Stimulated activated naive B cell treated with anti-CD40 and anti-IgM and Interleukin-4, amounts not matched to agents 10 μg/mL and 1 μg/mL and 100 μg/mL, for 72 hours (primary cell): ENCODE measurements at regions not wholly inside any gene's neighbourhood (a gene's known extent, or its start where the extent isn't known, plus 50 kb on each side); places are given as distances from the start of the nearest gene placed in this dataset.

ENCODE experiments used
- ATAC-seq, 2 donors: fragments of 150-1000 bp; cut with Tn5 transposase; replicated peaks; 2 replicates each; pipeline ENCODE4 v1.10.0; 2021; ENCODE audit warnings: moderate library complexity in 1 of 2
- DNase-seq: peaks from one replicate; pipeline ENCODE4 v3.0.0; 2021
- H3K27ac Mint-ChIP-seq: one replicate; pipeline ENCODE4 v1.8.0; 2022; ENCODE audit warnings: mild to moderate bottlenecking, mixed read lengths
- H3K27me3 Mint-ChIP-seq, 2 donors: one replicate each; pipeline ENCODE4 v1.8.0; 2022; ENCODE audit warnings: mixed read lengths in 2 of 2
- H3K36me3 Mint-ChIP-seq, 2 donors: one replicate each; pipeline ENCODE4 v1.8.0; 2022; ENCODE audit warnings: mixed read lengths in 2 of 2, mild to moderate bottlenecking in 1 of 2
- H3K4me1 Mint-ChIP-seq, 2 donors: one replicate each; pipeline ENCODE4 v1.8.0; 2022; ENCODE audit warnings: mixed read lengths in 2 of 2, mild to moderate bottlenecking in 1 of 2
- H3K4me3 Mint-ChIP-seq, 2 donors: one replicate each; pipeline ENCODE4 v1.8.0; 2022; ENCODE audit warnings: mild to moderate bottlenecking in 2 of 2, mixed read lengths in 2 of 2, moderate library complexity in 1 of 2
- H3K9me3 Mint-ChIP-seq, 2 donors: one replicate each; pipeline ENCODE4 v1.8.0; 2022; ENCODE audit warnings: mixed read lengths in 2 of 2, mild to moderate bottlenecking in 1 of 2

DNA sequence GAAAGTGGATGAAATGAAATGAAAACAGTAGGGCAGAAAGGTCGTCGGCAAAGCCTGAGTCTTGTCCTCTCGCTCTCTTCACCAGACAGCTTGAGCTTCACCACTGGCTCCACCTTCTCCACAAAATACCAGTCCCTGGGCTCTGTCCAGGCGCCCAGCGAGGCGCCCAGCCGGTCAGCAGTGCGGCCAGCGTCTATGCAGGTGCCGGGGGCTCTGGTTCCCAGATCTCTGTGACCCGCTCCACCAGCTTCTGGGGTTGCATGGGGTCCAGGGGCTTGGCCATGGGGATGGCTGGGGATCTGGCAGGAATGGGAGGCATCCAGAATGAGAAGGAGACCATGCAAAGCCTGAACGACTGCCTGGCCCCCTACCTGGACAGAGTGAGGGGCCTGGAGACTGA lies 600.5 kb upstream of the ZP4 start:
- Mint-ChIP-seq H3K27me3 (no peaks in the 10 kb centered on the region), H3K4me3 (no peak overlapping the region), H3K4me1 (no peaks in the 10 kb centered on the region), H3K36me3 (no peaks in the 10 kb centered on the region), H3K9me3 (no peaks in the 10 kb centered on the region), H3K27ac (no peak overlapping the region)
- DNase-seq (no peak), ATAC-seq (no peak)

DNA sequence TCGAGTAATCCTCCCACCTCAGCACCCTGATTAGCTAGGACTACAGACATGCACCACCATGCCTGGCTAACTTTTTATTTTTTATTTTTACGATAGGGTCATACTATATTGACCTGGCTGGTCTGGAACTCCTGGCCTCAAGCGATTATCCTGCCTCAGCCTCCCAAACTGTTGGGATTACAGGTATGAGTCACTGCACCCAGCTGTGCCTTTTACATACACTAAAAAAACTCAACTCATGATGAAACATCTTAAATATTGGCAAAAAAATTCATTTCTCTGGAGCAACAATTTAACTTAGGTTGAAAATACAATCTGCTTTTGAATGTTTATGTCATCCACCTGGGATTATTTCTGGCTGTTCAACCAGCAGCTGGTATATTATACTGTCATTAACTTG lies 598.3 kb upstream of the ZP4 start:
- H3K4me1 Mint-ChIP-seq: no peaks in the 10 kb centered on the region
- no peak overlapping the region for H3K27ac Mint-ChIP-seq
- no peak overlapping the region for H3K4me3 Mint-ChIP-seq
- DNase-seq: no peak
- ATAC-seq: no peak
- no peaks in the 10 kb centered on the region for H3K27me3 Mint-ChIP-seq
- no peaks in the 10 kb centered on the region for H3K36me3 Mint-ChIP-seq
- H3K9me3 Mint-ChIP-seq: no peaks in the 10 kb centered on the region

DNA sequence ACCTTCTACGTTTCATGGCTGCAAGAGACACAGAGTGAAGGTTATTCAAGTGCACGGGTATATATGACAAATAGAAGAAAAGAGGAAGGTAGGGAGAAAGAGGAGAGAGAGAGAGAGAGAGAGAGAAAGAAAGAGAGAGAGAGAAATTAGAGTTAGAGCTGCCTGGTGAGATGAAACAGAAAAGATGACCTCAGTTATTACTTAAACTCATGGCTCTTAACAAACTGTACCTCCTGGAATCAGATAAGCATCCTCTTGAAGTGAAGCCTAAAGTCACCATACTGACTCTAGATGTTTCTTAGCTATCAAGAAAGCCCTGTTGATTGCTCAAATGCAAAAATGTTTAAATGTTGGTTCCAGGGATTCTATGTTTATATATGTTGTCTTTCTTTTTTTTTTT lies 597.7 kb upstream of the ZP4 start:
- H3K36me3 Mint-ChIP-seq: no peaks in the 10 kb centered on the region
- no peaks in the 10 kb centered on the region for H3K9me3 Mint-ChIP-seq

DNA sequence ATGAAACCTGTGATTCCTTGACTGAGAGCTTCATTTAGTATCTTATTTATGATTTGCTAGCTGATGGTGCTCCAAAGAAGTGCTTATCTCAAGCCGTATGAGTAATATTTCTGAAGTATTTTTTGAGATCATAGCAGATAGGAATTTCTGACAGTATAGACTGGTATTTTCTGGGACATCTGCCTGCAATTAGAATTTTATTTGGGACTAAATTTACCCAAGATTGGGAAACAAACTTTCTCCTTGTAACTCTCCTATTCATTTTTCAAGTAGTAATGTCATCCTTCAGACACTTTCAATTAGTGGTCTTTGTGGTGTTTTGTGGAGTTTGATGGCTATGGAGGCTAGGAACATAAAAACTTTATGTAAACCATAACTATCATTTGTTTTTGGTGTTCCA lies 597.2 kb upstream of the ZP4 start:
- no peaks in the 10 kb centered on the region for H3K4me1 Mint-ChIP-seq
- H3K36me3 Mint-ChIP-seq: no peaks in the 10 kb centered on the region
- no peak overlapping the region for H3K4me3 Mint-ChIP-seq
- no peak overlapping the region for H3K27ac Mint-ChIP-seq
- no peak for ATAC-seq
- no peak for DNase-seq
- H3K27me3 Mint-ChIP-seq: no peaks in the 10 kb centered on the region
- no peaks in the 10 kb centered on the region for H3K9me3 Mint-ChIP-seq

More for the DNA sequence above, 597.7 kb upstream of the ZP4 start:
- no peak for DNase-seq
- H3K27ac Mint-ChIP-seq: no peak overlapping the region
- H3K4me3 Mint-ChIP-seq: no peak overlapping the region
- no peak for ATAC-seq
- H3K4me1 Mint-ChIP-seq: no peaks in the 10 kb centered on the region
- no peaks in the 10 kb centered on the region for H3K27me3 Mint-ChIP-seq

DNA sequence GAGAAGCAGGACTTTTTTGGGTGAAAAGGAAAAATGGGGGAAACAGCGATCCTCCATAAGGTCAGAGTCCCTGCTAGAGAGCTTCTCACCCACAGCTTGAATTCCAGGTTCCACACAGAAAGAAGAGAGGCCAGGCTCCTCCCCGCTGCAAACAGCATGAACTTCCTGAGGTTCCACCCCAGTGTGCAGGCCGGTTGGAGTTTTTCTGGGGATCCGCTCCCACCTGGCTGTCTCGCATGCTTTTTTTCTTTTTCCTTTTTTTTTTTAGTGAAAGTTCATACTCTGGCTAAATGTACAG lies 595.1 kb upstream of the ZP4 start:
- Mint-ChIP-seq H3K9me3 (no peaks in the 10 kb centered on the region), H3K27me3 (no peaks in the 10 kb centered on the region), H3K4me3 (no peak overlapping the region), H3K4me1 (no peaks in the 10 kb centered on the region), H3K27ac (no peak overlapping the region), H3K36me3 (no peaks in the 10 kb centered on the region)
- DNase-seq (no peak), ATAC-seq (peak in 1 of 2 donors; percentile 7)

DNA sequence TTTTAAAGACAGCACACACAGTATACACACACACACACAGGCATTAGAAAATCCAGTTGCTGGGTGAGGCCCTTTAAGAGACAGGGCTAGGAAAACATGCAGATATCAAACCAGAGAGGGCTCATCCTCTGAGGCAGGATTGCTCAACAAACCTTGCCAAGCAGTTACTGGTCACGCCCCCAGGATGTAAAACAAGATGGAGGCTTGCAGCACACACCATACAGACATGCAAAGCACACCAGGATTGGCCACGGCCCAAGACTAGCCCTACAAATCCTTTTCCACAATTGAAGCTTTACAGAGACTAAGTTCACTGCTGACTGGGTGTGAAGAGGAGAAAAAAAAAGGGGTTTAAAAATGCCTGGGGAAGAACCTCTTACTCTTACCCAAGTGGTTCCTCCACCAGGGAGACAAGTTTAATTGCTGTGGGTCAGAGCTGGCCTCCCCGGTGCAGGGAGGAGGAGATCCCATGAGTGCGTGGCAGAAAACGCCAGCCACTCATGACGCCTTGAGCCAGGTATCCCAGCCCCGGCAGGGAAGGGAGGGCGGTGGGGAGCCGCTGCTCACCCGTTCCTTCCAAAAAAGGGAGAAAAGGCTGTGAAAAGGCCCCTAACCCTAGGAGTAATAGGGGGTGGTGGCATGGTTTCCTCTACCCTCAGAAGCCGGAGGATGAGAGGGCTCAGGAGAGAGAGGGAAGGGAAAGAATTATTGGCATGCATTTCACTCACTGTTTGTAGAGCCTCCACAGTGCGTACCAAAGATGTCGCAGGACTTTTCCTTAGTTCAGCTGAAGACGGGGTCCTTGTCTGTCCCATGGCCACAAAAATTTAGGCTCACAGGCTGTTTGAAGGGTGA lies 594.6 kb upstream of the ZP4 start:
- Mint-ChIP-seq H3K4me3 (no peak overlapping the region), H3K9me3 (no peaks in the 10 kb centered on the region), H3K27me3 (no peaks in the 10 kb centered on the region), H3K4me1 (no peaks in the 10 kb centered on the region), H3K36me3 (no peaks in the 10 kb centered on the region), H3K27ac (no peak overlapping the region)
- DNase-seq (no peak), ATAC-seq (no peak)

DNA sequence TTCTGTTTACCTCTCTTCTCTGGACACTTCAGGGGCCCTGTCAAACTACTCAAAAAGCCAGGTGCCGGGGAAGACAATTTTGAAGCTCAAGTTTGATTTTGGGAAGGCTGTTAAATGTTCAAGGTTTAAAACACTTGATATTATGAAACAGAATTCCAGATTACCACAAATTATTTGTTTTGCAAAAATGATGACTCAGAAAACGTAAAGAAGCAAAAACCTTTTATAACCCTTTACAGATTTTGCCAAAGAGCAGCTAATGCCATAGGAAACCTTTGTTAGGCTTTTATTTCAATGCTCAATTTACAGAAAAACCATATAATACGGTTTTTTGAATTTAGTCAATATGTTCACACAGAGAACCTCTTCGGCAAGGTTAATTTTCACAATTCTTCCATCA lies 593.4 kb upstream of the ZP4 start:
- no peaks in the 10 kb centered on the region for H3K27me3 Mint-ChIP-seq
- no peak overlapping the region for H3K27ac Mint-ChIP-seq
- no peak overlapping the region for H3K4me3 Mint-ChIP-seq
- H3K36me3 Mint-ChIP-seq: no peaks in the 10 kb centered on the region
- no peak for DNase-seq
- H3K4me1 Mint-ChIP-seq: no peaks in the 10 kb centered on the region
- no peak for ATAC-seq
- no peaks in the 10 kb centered on the region for H3K9me3 Mint-ChIP-seq

DNA sequence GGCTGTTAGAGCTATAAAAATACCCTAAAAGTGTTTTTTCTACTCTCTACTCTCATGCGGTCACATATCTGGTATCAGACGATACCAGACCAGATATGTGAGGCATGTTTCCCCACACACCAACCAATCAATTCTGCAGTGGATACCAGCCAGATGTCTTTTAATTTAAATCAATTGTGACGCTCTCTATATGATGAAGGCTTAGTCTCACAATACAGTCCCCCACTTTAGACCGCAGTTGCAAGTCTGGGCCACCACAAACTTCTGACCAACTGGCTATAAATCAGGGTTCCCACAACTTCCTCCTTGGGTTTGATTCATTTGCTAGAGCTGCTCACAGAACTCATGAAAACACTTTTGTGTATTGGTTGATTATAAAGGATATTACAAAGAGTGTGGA lies 586.1 kb upstream of the ZP4 start:
- H3K9me3 Mint-ChIP-seq: no peaks in the 10 kb centered on the region
- no peak for ATAC-seq

DNA sequence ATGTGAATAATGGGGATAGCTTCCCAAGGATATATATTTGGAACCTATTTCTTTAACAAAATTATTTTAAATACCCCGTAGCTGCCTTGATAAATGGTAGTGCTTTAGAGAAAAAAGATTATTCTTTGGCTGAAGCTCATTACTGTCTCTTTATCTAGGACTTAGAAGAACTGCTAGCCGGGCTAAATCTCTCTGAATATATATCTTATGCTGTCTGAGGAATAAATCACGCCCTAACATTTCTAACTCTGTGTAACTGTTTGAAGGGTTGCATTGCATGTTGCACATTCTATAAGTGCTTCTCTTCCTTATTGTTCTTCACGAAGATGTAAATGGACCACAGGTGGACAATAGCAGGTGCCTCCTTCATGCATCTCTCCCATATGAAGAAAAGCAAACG lies 585.0 kb upstream of the ZP4 start:
- Mint-ChIP-seq H3K27ac (no peak overlapping the region), H3K9me3 (no peaks in the 10 kb centered on the region), H3K4me1 (no peaks in the 10 kb centered on the region), H3K4me3 (no peak overlapping the region), H3K36me3 (no peaks in the 10 kb centered on the region), H3K27me3 (no peaks in the 10 kb centered on the region)
- no peak for DNase-seq
- no peak for ATAC-seq

More for the DNA sequence above, 586.1 kb upstream of the ZP4 start:
- Mint-ChIP-seq H3K4me1 (no peaks in the 10 kb centered on the region), H3K36me3 (no peaks in the 10 kb centered on the region), H3K27me3 (no peaks in the 10 kb centered on the region), H3K27ac (no peak overlapping the region), H3K4me3 (no peak overlapping the region)
- no peak for DNase-seq

DNA sequence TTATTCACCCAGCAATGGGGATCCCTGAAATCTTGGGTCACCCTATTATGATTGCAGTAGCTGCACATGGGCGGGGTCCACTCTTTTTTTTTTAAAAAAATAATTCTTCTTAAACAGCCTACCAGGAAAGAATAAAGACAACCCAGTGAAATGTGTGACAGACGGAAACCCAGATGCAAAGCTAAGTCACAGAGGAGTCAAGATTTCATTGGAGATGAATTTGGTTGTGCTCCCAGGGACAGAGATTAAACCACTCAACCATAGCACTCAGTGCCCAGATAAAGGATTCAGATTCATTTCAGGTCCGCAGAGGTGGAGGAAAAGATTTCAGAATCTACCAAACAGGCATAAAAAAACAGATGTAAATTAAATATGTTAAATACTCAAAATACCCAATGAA lies 583.5 kb upstream of the ZP4 start:
- Mint-ChIP-seq H3K27me3 (no peaks in the 10 kb centered on the region), H3K27ac (no peak overlapping the region), H3K9me3 (no peaks in the 10 kb centered on the region), H3K36me3 (no peaks in the 10 kb centered on the region), H3K4me1 (no peaks in the 10 kb centered on the region), H3K4me3 (no peak overlapping the region)
- no peak for ATAC-seq
- DNase-seq: no peak

DNA sequence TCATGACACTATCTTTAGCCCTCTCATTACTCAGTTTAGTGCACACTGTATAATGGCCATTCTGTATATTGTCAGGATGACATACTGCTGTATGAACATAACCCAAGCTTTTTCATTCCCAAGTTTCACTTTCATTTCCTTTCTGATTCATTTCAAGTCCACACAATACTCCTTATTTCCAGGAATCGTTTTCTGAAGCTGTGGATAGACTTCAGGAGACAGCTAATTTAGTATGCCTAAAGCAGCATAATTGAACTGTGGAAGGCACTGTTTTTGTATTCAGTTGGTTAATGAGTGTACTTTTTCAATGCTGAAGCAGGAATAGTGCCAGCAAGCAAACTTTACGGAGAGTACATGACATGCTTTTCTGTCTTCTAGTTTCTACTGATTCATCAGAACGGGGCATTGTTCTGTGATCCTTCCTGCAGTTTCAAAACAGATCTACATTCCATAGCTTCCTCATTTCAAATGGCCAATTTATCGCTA lies 578.5 kb upstream of the ZP4 start:
- Mint-ChIP-seq H3K4me1 (no peaks in the 10 kb centered on the region), H3K4me3 (no peak overlapping the region), H3K27ac (no peak overlapping the region), H3K9me3 (peaks cover 0 to 1% of the 10 kb centered on the region in 2 donors), H3K27me3 (no peaks in the 10 kb centered on the region), H3K36me3 (no peaks in the 10 kb centered on the region)
- DNase-seq: no peak
- no peak for ATAC-seq

DNA sequence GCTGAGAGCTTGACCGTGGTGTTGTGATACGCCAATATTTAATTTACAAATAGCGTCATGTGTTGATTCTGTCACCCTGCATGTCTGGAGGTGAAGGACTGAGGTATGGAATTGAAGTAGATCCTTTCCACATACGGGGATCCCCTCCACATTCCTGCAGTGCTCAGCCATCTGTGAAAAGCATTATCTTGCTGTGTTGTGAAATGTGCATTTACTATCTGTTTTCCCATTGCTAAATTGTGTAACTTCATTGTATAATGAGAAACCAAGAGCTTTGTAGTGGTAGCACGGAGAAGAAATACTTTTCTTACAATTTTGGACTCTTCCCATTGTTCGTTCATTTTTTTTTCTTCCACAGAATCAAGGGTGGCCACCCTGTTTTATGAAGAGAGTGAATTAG lies 577.3 kb upstream of the ZP4 start:
- Mint-ChIP-seq H3K27me3 (no peaks in the 10 kb centered on the region), H3K9me3 (peaks cover 3 to 4% of the 10 kb centered on the region in 2 donors), H3K27ac (no peak overlapping the region), H3K4me1 (no peaks in the 10 kb centered on the region), H3K36me3 (no peaks in the 10 kb centered on the region), H3K4me3 (no peak overlapping the region)
- ATAC-seq: no peak
- DNase-seq: no peak

DNA sequence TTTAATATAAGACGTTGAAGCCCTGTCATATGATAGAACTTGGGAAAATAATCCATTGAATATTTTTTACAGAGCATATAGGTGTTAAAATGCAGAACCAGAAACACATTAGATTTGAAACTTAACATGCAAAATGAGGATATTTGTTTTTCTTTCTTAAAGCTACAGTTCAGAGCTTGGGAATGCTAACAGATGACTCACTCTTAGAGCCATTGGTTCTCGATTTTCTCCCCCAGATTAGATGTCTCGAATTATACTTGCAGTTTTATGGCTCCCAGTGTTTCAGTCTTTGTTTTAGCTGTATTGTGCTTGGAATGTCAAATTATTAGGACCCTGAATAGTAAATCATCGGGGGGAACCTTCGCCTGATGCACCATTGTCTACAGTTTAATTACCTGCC lies 575.7 kb upstream of the ZP4 start:
- no peak for DNase-seq
- Mint-ChIP-seq H3K4me3 (no peak overlapping the region), H3K36me3 (no peaks in the 10 kb centered on the region), H3K27me3 (no peaks in the 10 kb centered on the region), H3K9me3 (peaks cover 3 to 5% of the 10 kb centered on the region in 2 donors), H3K4me1 (no peaks in the 10 kb centered on the region), H3K27ac (no peak overlapping the region)
- ATAC-seq: no peak

DNA sequence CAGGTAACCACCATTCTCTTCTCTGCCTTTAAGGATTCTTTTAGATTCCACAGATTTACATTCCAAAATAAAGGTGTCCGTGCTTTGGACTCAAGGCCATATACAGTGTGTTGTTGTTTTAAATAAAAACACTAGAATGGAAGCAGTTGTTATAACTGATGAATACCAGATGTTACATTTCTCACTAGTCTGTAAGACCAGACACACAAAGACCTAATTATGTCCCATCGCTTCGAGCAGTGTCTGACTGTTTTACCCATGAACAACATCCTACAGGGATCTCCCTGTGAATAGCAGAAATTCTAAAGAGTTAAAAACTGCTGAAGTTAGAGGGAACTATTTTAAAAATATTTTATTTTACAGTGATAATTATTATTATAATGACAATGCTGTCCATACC lies 574.7 kb upstream of the ZP4 start:
- ATAC-seq: no peak
- H3K27ac Mint-ChIP-seq: no peak overlapping the region

DNA sequence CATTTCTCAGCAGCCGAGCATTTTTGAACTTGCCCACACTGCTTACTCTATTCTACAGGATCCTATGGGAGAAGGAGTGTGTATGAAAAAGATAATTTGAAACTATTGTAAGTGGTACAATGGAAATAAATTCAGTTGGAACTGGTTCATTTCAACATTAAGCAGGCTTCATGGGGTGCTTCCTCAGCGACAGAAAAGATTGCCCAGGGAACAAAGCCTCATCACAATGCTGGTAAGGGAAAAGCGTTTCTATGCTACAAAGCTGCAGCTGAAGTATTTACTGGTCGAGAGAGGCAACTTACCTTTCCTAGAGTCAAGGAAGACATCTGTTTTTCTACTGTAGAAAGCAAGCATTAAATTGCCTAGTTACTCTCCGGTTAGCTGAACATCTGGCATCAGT lies 568.2 kb upstream of the ZP4 start:
- DNase-seq (no peak), ATAC-seq (no peak)
- Mint-ChIP-seq H3K27me3 (no peaks in the 10 kb centered on the region), H3K4me1 (no peaks in the 10 kb centered on the region), H3K36me3 (no peaks in the 10 kb centered on the region), H3K27ac (no peak overlapping the region), H3K4me3 (no peak overlapping the region), H3K9me3 (peaks cover 0 to 5% of the 10 kb centered on the region in 2 donors)

More for the DNA sequence above, 574.7 kb upstream of the ZP4 start:
- no peak for DNase-seq
- H3K27me3 Mint-ChIP-seq: no peaks in the 10 kb centered on the region
- no peaks in the 10 kb centered on the region for H3K4me1 Mint-ChIP-seq
- H3K4me3 Mint-ChIP-seq: no peak overlapping the region
- H3K36me3 Mint-ChIP-seq: no peaks in the 10 kb centered on the region
- peaks cover 3 to 5% of the 10 kb centered on the region in 2 donors for H3K9me3 Mint-ChIP-seq

DNA sequence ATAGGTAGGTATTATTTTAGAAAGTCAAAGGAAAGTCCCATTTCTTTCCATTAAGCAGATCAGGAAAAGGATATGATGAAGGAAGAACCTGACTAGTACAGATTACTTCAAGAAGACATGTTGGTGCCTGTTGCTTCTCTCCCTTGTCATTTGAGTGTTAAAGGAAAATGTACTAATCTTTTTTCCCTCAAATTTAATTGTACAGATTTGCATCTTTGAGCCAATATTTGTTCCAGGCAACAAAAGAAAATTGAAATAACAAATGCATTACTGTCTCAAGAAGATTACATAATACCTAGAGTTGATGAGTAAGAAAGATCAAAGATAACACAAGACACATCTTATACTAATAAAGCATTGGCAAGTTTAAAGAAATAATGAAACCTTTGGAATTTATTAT lies 566.9 kb upstream of the ZP4 start:
- Mint-ChIP-seq H3K36me3 (no peaks in the 10 kb centered on the region), H3K4me3 (no peak overlapping the region), H3K27ac (no peak overlapping the region), H3K9me3 (no peaks in the 10 kb centered on the region), H3K4me1 (no peaks in the 10 kb centered on the region), H3K27me3 (no peaks in the 10 kb centered on the region)
- DNase-seq (no peak), ATAC-seq (no peak)
